Mesenchymal stem cell (in vitro differentiated cells and primary cell): ENCODE measurements at regions not wholly inside any gene's neighbourhood (a gene's known extent, or its start where the extent isn't known, plus 50 kb on each side); places are given as distances from the start of the nearest gene placed in this dataset.

ENCODE experiments used
- DNase-seq: peaks from one replicate; pipeline ENCODE4 v3.0.0-alpha.2; 2013
- H2AFZ ChIP-seq: one replicate; pipeline ENCODE4 v1.6.1; 2013; ENCODE audit warnings: low read depth, mild to moderate bottlenecking, control low read depth, inconsistent platforms, low read length, moderate library complexity
- H2AK5ac ChIP-seq: 2 replicates; pipeline ENCODE4 v1.6.1; 2013; ENCODE audit warnings: low read length, moderate library complexity, mild to moderate bottlenecking, inconsistent platforms; ENCODE audit not compliant: severe bottlenecking
- H2BK120ac ChIP-seq: one replicate; pipeline ENCODE4 v1.6.1; 2013; ENCODE audit warnings: low read depth, mild to moderate bottlenecking, inconsistent platforms, low read length, moderate library complexity
- H2BK12ac ChIP-seq, 2 experiments: one replicate each; pipeline ENCODE4 v1.6.1; 2013; ENCODE audit warnings: inconsistent platforms in 2 of 2, low read length in 2 of 2, mild to moderate bottlenecking in 2 of 2, moderate library complexity in 2 of 2, control low read depth in 1 of 2
- H2BK15ac ChIP-seq: one replicate; pipeline ENCODE4 v1.6.1; 2013; ENCODE audit warnings: mild to moderate bottlenecking, low read depth, inconsistent platforms; ENCODE audit not compliant: poor library complexity, severe bottlenecking
- H2BK5ac ChIP-seq: 2 replicates; pipeline ENCODE4 v1.6.1; 2013; ENCODE audit warnings: low read depth, mild to moderate bottlenecking, low read length, control low read depth, inconsistent platforms; ENCODE audit not compliant: poor library complexity, severe bottlenecking
- H3K14ac ChIP-seq, 2 experiments: one replicate each; pipeline ENCODE4 v1.6.1; 2013; ENCODE audit warnings: inconsistent platforms in 2 of 2, low read length in 2 of 2, control low read depth in 1 of 2, mild to moderate bottlenecking in 1 of 2, moderate library complexity in 1 of 2
- H3K18ac ChIP-seq, 2 experiments: one replicate each; pipeline ENCODE4 v1.6.1; 2013; ENCODE audit warnings: inconsistent platforms in 2 of 2, low read length in 2 of 2, control low read depth in 1 of 2, low read depth in 1 of 2, mild to moderate bottlenecking in 1 of 2
- H3K23ac ChIP-seq, 2 experiments: one replicate each; pipeline ENCODE4 v1.6.1; 2013; ENCODE audit warnings: inconsistent platforms in 2 of 2, low read length in 2 of 2, mild to moderate bottlenecking in 2 of 2, moderate library complexity in 2 of 2, control low read depth in 1 of 2
- H3K27ac ChIP-seq: 2 replicates; pipeline ENCODE4 v1.5.1; 2013; ENCODE audit warnings: mild to moderate bottlenecking, moderate library complexity, low read length, control low read depth, inconsistent platforms; ENCODE audit not compliant: poor library complexity, severe bottlenecking
- H3K27me3 ChIP-seq, 2 experiments: 2 replicates each; pipeline versions ENCODE4 v1.6.1 to v1.7.0; 2013; ENCODE audit warnings: low read length in 2 of 2, mild to moderate bottlenecking in 2 of 2, moderate library complexity in 2 of 2, control low read depth in 1 of 2, inconsistent platforms in 1 of 2; ENCODE audit not compliant: control insufficient read depth in 1 of 2, insufficient read depth in 1 of 2
- H3K36me3 ChIP-seq, 2 experiments: 2 replicates each; pipeline versions ENCODE4 v1.6.1 to v1.7.0; 2013; ENCODE audit warnings: low read length in 2 of 2, control low read depth in 1 of 2, inconsistent platforms in 1 of 2, low read depth in 1 of 2, mild to moderate bottlenecking in 1 of 2; ENCODE audit not compliant: insufficient read depth in 2 of 2, control insufficient read depth in 1 of 2
- H3K4ac ChIP-seq, 2 experiments: one replicate each; pipeline ENCODE4 v1.6.1; 2013; ENCODE audit warnings: inconsistent platforms in 2 of 2, low read length in 2 of 2, mild to moderate bottlenecking in 2 of 2, moderate library complexity in 2 of 2, control low read depth in 1 of 2, low read depth in 1 of 2
- H3K4me1 ChIP-seq: 2 replicates; pipeline ENCODE4 v1.6.1; 2013; ENCODE audit warnings: low read depth, low read length, control low read depth; ENCODE audit not compliant: control insufficient read depth, insufficient read depth
- H3K4me2 ChIP-seq: 2 replicates; pipeline ENCODE4 v1.6.1; 2013; ENCODE audit warnings: low read length, mild to moderate bottlenecking, inconsistent platforms; ENCODE audit not compliant: poor library complexity, severe bottlenecking
- H3K4me3 ChIP-seq, 2 experiments: 2 replicates each; pipeline versions ENCODE4 v1.5.1 to v1.7.0; 2013; ENCODE audit warnings: low read length in 2 of 2, mild to moderate bottlenecking in 2 of 2, control low read depth in 1 of 2, low read depth in 1 of 2; ENCODE audit not compliant: insufficient read depth in 1 of 2
- H3K79me1 ChIP-seq: replicated peaks from 2 replicates; pipeline ENCODE4 v1.6.1; 2013; ENCODE audit warnings: mild to moderate bottlenecking, control low read depth, low read length, inconsistent platforms; ENCODE audit not compliant: poor library complexity, severe bottlenecking
- H3K9ac ChIP-seq: 2 replicates; pipeline ENCODE4 v1.7.0; 2013; ENCODE audit warnings: mild to moderate bottlenecking, low read length, moderate library complexity
- H3K9me3 ChIP-seq: 2 replicates; pipeline ENCODE4 v1.7.0; 2013; ENCODE audit warnings: mild to moderate bottlenecking, low read length; ENCODE audit not compliant: control insufficient read depth
- H4K8ac ChIP-seq: one replicate; pipeline ENCODE4 v1.6.1; 2013; ENCODE audit warnings: inconsistent platforms, mild to moderate bottlenecking, low read length, moderate library complexity
- H4K91ac ChIP-seq: one replicate; pipeline ENCODE4 v1.6.1; 2013; ENCODE audit warnings: mild to moderate bottlenecking, low read length, inconsistent platforms
- WGBS: methylation state at CpG from one replicate; pipeline ENCODE4 v1.1.7; 2013; ENCODE audit warnings: mixed read lengths; 5-methylcytosine and 5-hydroxymethylcytosine counted together

- Histone ChIP-seq H3K9ac (no peak overlapping the region), H4K91ac (no peak overlapping the region), H3K27ac (no peak overlapping the region), H2AK5ac (no peak overlapping the region), H2BK5ac (no peak overlapping the region), H3K4ac (no peak overlapping the region), H3K4me3 (no peak overlapping the region), H3K14ac (no peak overlapping the region), H3K9me3 (no peaks in the 10 kb centered on the region), H3K79me1 (no peaks in the 10 kb centered on the region), H4K8ac (no peak overlapping the region), H3K4me1 (peaks cover 2% of the 10 kb centered on the region), H2BK12ac (no peak overlapping the region), H3K36me3 (no peaks in the 10 kb centered on the region), H3K18ac (no peak overlapping the region), H3K23ac (no peak overlapping the region), H2AFZ (no peak overlapping the region), H3K27me3 (no peaks in the 10 kb centered on the region), H3K4me2 (no peak overlapping the region), H2BK15ac (no peak overlapping the region), H2BK120ac (no peak overlapping the region)
- DNase-seq, result no peak
- WGBS, result 93% methylated on average over 1 of the region's 1 CpG
Observed at GRCh38 chr7:84705706-84706105, 481.1 kb downstream of the SEMA3D start.

- Histone ChIP-seq H2BK120ac (no peak overlapping the region), H3K4ac (no peak overlapping the region), H4K91ac (no peak overlapping the region), H3K79me1 (no peaks in the 10 kb centered on the region), H3K27me3 (no peaks in the 10 kb centered on the region), H3K18ac (no peak overlapping the region), H3K9me3 (no peaks in the 10 kb centered on the region), H3K36me3 (no peaks in the 10 kb centered on the region), H4K8ac (no peak overlapping the region), H2BK5ac (no peak overlapping the region), H2BK15ac (no peak overlapping the region), H3K4me3 (no peak overlapping the region), H3K4me2 (no peak overlapping the region), H3K9ac (no peak overlapping the region), H2AFZ (no peak overlapping the region), H3K4me1 (peaks cover 2% of the 10 kb centered on the region), H3K14ac (no peak overlapping the region), H2AK5ac (no peak overlapping the region), H3K23ac (no peak overlapping the region), H2BK12ac (no peak overlapping the region), H3K27ac (no peak overlapping the region)
- DNase-seq, result no peak
- 91% methylated on average over 1 of the region's 1 CpG for WGBS
Observed at GRCh38 chr7:84705079-84705478, 481.8 kb downstream of the SEMA3D start.

- Histone ChIP-seq H3K79me1 (no peaks in the 10 kb centered on the region), H4K91ac (no peak overlapping the region), H3K4me2 (no peak overlapping the region), H3K18ac (no peak overlapping the region), H2BK120ac (no peak overlapping the region), H3K14ac (no peak overlapping the region), H3K27me3 (no peaks in the 10 kb centered on the region), H3K23ac (no peak overlapping the region), H2BK12ac (no peak overlapping the region), H3K9me3 (no peaks in the 10 kb centered on the region), H2BK5ac (no peak overlapping the region), H3K4me1 (peaks cover 2% of the 10 kb centered on the region), H2BK15ac (no peak overlapping the region), H4K8ac (no peak overlapping the region), H3K4me3 (no peak overlapping the region), H3K9ac (no peak overlapping the region), H3K4ac (no peak overlapping the region), H2AK5ac (peak overlapping the region; percentile 93), H2AFZ (no peak overlapping the region), H3K27ac (no peak overlapping the region), H3K36me3 (no peaks in the 10 kb centered on the region)
- WGBS, result 89% methylated on average over 2 of the region's 4 CpGs
- no peak for DNase-seq
Observed at GRCh38 chr7:84704380-84704779, 482.5 kb downstream of the SEMA3D start.

- H3K79me1 ChIP-seq, result no peaks in the 10 kb centered on the region
- H3K9me3 ChIP-seq, result no peaks in the 10 kb centered on the region
- H2BK12ac ChIP-seq, result no peak overlapping the region
- no peak overlapping the region for H4K91ac ChIP-seq
- no peak overlapping the region for H3K4ac ChIP-seq
- H2AK5ac ChIP-seq, result no peak overlapping the region
- H3K18ac ChIP-seq, result no peak overlapping the region
- H3K14ac ChIP-seq, result no peak overlapping the region
- H3K4me1 ChIP-seq, result peaks cover 2% of the 10 kb centered on the region
- no peak overlapping the region for H4K8ac ChIP-seq
- H3K27me3 ChIP-seq, result no peaks in the 10 kb centered on the region
- no peak overlapping the region for H2BK120ac ChIP-seq
- no peak overlapping the region for H2AFZ ChIP-seq
- H2BK5ac ChIP-seq, result peak overlapping the region; percentile 9
- no peak overlapping the region for H3K4me3 ChIP-seq
- WGBS, result 3% methylated on average over 4 of the region's 7 CpGs
- no peak overlapping the region for H3K4me2 ChIP-seq
- H3K23ac ChIP-seq, result no peak overlapping the region
- no peak overlapping the region for H3K9ac ChIP-seq
- peak overlapping the region; percentile 70 for H3K27ac ChIP-seq
- H3K36me3 ChIP-seq, result no peaks in the 10 kb centered on the region
- DNase-seq, result peak; percentile 95
- no peak overlapping the region for H2BK15ac ChIP-seq
Observed at GRCh38 chr7:84701524-84702306, 485.1 kb downstream of the SEMA3D start.
